ENCODE measurements at regions not wholly inside any gene's neighbourhood (a gene's known extent, or its start where the extent isn't known, plus 50 kb on each side); places are given as distances from the start of the nearest gene placed in this dataset.

- TF ChIP-seq CTCF (IDR thresholded peaks at IDR 0.05): no peak
- TF ChIP-seq EZH2 (IDR thresholded peaks at IDR 0.05; ENCODE audit: borderline replicate concordance, insufficient read depth, low read depth, low read length, poor library complexity, severe bottlenecking): no peak
Observed at GRCh38 chr7:37604078-37604477, 79.5 kb upstream of the GPR141 start.
